ENCODE measurements at regions not wholly inside any gene's neighbourhood (a gene's known extent, or its start where the extent isn't known, plus 50 kb on each side); places are given as distances from the start of the nearest gene placed in this dataset.

DNA sequence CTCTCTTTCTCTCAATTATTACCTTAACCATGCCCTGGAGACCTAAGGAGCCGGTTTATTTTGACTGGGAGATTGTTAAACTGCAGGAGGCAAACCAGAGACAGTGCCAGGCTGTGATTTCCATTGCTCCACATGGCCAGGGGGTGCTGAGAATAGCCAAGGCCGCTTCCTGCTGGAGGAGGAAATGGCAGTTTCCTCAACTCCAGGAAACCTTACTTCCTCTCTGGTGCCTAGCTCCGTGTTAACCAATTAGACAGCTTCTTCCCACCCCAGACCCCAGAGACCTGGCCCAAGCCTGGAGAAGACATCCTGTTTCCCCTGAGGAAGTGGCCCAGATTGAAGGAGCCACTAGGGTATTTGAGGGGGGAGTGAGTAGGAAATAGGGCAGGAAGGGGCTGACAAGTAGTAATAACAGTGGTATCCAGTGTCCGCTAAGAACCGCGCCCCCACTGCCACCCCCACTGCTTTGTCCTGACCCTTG lies 161.2 kb downstream of the PLPP3 start:
- DNase-seq (ENCODE audit: low read depth in 2 of 3, low spot score in 2 of 3), result no peak

DNA sequence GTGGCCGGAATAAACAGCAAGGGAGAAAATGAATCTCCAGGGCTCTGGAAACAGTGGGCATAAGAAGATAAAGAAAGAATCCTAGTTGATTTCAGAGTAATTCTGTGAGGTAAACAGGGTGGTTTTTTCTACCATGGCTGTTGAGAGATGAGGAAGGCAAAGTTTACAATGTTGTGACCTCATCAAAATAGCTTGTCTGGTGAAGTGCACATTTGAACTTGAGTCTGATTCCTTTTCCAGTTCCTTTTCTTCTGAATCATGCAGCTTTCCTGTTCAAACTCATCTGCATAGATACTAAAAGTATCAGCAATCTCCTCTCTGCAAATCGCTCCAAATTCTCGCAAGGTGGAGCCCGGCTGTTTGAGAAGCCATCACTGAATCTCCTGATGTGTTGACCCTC lies 161.7 kb downstream of the PLPP3 start:
- no peak for DNase-seq (ENCODE audit: low read depth in 2 of 3, low spot score in 2 of 3)

DNA sequence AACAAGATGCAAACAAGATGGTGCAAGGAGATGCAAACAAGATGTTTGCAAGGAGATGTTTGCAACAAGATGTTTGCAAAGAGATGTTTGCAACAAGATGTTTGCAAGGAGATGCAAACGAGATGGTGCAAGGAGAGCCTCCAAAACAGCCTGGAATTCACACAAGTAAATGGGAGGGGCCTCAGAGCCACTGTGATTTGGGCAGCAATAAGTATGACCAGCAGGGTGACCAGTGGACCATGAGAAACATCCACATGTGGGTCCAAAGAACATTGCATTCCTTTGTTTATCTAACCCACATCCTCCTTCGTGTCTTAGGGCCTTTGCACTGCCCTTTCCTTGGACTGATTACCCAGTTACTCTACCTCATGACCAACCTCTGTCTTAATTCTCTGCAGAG lies 162.9 kb downstream of the PLPP3 start:
- no peak for DNase-seq (ENCODE audit: low read depth in 2 of 3, low spot score in 2 of 3)

DNA sequence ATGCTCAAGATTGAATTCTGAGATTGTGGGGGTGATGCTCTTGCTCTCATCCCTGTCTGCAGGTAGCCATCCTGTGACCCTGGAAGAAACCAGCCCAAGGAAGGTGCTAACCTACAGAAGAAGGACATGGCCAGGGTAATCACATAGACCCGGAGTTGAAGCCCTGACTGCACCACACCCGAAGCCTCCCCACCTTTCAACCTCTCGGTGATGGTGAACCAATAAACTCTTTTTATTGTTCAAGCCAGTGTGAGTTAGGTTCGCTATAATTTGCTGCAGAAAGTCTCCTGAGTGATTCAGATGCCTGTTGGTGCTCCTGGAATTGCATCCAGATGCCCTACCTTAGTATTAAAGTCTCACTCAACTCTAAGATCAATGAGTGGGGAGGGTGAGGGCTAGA lies 163.6 kb downstream of the PLPP3 start:
- DNase-seq (ENCODE audit: low read depth in 2 of 3, low spot score in 2 of 3), result no peak

DNA sequence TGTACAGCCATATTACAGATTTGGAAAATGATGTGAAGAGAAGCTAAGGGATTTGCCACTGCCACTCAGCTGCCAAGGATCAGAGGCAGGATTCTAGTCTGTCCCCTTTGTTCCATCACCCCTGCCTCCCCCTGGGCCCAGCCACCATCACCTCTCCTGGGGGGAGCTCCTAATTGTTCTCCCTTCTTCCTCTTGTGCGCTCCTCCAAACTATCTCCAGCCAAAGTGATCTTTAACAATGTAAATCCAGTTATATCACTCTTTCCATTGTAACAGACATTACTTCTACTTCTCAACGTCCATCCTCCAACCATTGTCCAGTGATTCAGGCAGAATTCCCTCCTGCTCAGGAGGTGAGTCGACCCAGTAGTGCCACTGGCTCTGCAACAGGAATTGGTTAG lies 164.1 kb downstream of the PLPP3 start:
- no peak for DNase-seq (ENCODE audit: low read depth in 2 of 3, low spot score in 2 of 3)

DNA sequence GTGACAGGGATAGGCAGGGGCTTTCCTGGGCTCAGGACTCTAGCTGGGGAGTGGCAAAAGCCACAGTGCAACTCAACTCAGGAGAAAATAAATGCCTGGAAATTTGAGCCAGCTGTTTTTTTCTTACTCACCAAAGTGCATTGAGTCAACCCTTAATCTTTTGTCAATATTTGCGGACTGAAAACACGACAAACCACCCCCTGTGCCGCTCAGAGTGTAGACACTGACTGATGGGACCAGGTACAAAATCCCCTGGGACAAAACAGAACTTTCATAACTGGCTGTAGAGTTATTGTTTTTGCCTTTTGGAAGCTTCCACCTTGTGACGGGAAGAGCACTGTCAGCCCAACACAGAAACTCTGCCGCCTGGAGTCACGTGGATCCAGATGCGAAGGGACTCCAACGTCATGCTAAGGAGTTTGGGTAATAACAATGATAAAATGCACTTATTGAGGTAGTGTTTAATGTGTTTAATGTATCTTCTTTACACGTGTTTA lies 164.6 kb downstream of the PLPP3 start:
- DNase-seq (ENCODE audit: low read depth in 2 of 3, low spot score in 2 of 3), result no peak

DNA sequence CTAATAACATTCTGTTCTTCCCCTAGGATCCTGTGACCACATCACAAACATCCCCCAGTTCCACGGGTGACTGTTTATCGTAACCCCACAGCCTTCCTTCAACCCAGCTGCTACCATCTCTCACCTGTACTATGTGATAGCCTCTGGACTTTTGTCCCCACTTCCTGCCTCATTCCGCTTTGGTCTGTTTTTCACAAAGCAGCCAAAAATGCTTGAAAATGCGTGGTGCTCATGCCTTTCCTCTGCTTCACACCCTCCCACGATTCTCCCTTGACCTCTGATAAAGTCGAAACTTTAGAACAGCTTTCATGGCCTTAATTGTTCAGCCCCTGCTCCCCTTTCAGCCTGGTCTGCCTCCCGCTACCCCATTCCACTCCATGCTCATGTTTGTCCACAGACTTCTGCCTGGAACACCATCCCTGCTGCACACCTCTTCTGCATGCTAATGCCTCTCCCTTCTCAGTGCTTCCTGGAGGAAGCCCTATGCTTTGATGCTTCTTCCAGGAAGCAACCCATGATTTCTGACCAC lies 165.6 kb downstream of the PLPP3 start:
- DNase-seq (ENCODE audit: low read depth in 2 of 3, low spot score in 2 of 3), result no peak

DNA sequence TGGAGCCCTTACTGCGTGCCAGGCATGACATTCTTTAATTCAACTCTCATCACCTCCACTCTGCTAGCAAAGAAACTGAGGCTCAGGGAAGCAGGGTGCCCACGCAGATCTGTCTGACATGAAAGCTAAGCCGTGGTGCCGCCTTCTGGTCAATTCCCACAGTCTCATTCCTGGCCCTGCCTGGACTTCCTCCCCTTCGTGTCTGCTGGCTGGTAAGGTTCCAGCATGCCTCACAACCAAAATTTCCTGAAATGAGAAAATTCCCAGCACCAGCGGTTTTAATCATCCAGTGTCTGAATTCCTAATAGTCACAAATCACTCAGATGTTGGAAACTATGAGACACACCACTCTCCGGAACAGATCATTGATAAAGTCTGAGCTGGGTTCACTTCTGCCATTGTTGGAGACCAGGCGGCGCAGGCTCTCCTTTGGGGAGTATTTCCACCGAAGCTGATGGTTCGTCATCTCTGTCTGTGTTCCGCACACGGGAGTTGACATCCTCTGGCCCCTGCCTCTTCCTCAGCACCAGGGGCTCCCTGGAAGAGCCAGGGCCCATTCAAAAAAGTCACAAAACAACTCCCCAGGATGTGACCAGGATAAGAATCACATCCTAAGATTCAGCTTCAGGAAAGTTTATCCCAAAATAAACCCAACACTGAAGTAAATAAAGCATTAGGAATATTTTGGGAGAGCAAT lies 167.7 kb downstream of the PLPP3 start:
- DNase-seq (ENCODE audit: low read depth in 2 of 3, low spot score in 2 of 3), result no peak

DNA sequence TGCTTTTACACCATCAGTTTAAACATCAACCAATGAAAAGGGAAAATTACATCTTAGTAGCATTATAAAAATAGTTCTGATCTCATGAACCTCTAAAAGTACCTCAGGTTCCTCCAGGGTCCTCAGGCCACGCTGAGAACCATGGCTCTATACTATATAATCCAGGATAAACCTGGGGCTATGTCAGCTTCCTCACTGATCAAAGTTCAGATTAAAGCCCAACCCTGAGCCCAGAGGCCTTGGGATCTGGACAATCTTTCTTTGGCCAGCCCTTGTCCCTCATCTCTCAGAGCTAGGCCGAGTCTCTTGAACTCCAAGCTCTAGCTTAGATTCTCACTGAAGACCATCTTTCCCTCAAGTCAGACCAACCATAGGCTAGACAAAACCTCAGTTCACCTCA lies 168.3 kb downstream of the PLPP3 start:
- DNase-seq (ENCODE audit: low read depth in 2 of 3, low spot score in 2 of 3), result no peak

DNA sequence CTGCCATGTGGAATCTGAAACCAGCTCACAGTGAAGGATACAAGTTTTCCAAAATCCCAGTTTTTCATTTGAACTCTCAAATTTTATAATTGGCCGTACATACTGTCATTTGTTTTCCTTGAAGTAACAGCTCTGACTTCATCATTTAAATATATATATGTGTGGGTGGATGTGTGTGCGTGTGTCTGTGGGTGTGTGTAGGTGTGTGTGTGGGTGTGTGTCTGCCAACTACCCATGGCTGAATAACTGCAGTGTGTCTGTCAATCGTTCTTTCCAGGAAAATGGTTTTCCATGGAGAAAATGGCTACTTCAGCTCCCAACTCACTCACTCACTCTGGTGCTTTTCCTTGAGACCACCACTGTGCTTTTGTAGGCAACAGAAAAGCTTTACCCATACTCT lies 169.0 kb downstream of the PLPP3 start:
- no peak for DNase-seq (ENCODE audit: low read depth in 2 of 3, low spot score in 2 of 3)

DNA sequence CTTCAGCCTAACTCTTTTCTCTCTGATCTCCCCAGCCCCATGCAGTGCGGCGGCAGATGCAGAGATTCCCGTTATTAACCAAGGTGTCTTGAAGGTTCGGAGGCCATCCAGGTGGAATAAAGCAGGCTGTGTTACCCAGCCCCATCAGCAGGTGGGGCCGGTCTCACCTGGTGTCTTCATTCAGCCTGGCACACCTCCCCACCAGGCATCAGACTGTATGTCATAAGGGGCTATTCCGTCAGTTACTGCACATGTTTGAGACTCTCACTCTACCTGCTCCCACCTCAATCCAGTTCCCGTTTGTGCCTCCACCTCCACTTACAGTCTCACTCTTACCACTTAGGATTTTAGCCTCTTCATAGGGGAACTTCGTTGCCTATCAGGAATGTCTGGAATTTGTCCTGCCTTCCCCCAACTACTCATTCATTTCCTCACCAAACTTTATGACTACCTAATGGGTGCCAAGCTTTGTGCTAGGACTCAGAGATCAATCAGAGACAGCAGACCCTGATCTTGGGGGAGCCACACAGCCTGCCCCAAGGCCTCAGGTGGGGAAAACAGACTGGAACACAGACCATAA lies 170.2 kb downstream of the PLPP3 start:
- DNase-seq (ENCODE audit: low read depth in 2 of 3, low spot score in 2 of 3), result peak in 1 of 3 donors; percentile 24

DNA sequence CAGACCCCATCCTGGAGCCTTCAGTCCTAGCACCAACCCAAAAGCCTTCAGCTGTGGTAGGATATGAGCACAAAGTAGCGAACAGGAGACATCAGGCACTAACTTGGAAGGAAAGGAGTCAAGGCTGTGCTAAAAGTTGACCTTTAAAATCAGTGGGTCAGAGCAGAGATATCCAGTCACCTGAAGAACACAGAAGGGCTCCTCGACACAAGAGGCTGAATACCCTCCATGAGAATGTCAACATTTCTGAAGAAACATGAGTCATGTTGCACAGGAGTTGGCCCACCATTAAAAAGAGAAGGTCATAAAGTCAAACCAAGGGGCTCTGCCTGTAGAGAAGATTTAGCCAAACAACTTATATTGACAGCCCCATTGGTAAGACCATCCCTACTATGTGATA lies 172.5 kb downstream of the PLPP3 start:
- DNase-seq (ENCODE audit: low read depth in 2 of 3, low spot score in 2 of 3), result no peak

DNA sequence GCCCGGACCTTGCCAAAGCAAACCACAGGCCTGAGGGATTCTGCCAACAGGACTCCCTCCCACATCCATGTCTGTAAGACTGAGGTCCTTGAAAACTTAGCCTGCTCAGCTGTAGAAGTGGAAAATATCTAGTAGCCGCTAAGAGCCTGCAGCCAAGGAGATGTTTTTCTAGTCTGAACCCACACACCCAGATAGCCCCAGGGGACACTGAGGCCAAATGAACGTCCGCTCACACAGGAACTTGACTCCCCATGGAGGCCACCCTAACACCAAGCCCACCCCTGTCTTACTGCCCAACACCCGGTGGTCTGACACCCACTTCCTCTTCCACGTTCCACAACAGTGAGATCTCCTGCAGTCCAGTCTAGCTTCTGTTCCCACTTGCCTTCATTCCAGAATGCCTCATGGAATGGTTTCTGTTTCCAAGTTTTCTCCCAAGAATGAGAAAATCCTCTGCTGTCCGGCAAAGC lies 174.8 kb downstream of the PLPP3 start:
- no peak for DNase-seq (ENCODE audit: low read depth in 2 of 3, low spot score in 2 of 3)

DNA sequence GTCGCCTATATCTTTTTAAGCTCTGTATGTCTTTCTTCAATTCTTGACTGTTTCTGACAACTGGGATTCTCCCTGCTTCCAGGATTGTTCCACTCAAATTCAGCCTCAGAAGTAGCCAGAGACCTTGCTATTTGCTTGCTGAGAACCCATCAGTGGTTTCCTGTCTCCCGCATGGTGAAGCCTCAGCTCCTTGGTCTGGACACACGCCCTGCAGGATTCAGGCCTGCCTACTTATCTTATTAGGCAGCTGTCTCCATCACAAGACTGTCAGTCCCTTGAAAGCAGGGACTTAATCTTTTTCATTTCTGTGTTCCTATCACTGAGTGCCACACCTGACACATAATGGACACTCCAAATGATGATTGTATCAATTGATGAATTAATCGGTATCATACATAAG lies 175.3 kb downstream of the PLPP3 start:
- DNase-seq (ENCODE audit: low read depth in 2 of 3, low spot score in 2 of 3), result no peak

DNA sequence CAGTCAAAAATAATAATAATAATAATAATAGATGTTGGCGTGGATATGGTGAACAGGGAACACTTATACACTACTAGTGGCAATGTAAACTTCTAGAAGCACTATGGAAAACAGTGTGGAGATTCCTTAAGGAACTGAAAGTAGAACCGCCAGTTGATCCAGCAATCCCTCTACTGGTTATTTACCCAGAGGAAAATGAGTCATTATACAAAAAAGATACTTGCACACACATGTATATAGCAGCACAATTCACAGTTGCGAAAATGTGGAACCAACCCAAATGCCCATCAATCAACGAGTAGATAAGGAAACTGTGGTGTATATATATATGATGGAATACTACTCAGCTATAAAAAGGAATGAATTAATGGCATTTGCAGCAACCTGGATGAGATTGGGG lies 176.0 kb downstream of the PLPP3 start:
- DNase-seq (ENCODE audit: low read depth in 2 of 3, low spot score in 2 of 3), result no peak

DNA sequence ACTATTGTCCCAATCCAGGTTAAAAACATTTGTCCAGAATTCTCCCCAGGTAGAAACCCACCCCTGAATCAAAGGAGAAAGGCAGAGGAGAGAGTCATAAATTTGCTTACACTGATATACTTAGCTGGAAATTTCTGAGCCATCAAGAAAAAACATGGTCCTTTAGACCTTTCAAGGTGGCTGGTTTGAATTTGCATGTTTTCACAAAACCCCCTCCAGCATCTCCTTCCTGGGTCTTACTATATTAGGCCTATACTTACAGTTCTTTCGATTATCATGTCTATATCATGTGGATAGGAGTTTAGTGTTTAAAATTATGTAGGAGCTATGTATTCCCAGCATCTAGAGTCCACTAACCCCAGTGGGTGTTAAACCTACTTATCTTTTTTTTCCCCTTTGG lies 178.2 kb downstream of the PLPP3 start:
- DNase-seq (ENCODE audit: low read depth in 2 of 3, low spot score in 2 of 3), result no peak

DNA sequence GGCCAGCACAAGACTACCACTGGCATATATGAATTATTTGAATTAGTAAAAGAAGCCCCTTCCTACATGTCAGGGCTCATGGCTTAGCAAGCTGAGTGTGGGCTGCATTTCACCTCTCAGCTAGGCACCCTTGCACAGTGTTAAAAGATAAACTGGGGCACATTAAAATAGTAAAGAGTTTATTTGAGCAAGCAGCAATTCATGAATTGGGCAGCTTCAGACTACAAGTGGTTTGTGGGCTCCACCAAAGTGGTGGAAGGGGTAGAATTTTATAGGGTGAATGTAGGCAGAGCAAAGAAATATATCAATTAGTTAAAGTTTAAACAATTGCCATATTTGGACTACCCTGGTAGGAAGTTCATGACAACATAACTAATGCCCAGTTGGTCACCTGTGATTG lies 178.8 kb downstream of the PLPP3 start:
- DNase-seq (ENCODE audit: low read depth in 2 of 3, low spot score in 2 of 3), result no peak

DNA sequence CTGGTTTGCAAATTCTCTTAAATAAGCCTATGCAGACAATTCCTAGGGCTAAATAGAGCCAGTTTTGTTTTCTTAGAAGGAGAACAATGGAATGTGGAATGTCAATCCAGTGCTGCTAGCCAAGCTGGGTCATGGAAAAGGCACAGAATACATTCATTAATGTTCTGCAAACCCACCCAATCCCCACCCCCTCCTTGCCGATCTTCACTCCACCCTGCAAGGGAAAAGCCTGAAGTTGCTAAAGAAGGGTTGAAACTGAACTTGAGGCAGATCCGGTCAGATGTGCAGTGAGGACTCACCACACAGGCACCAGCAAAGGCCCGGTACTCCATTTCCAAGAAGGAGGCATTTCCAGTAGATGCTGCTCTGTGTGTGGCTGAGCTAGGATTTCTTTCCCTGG lies 179.6 kb downstream of the PLPP3 start:
- DNase-seq (ENCODE audit: low read depth in 2 of 3, low spot score in 2 of 3), result no peak

DNA sequence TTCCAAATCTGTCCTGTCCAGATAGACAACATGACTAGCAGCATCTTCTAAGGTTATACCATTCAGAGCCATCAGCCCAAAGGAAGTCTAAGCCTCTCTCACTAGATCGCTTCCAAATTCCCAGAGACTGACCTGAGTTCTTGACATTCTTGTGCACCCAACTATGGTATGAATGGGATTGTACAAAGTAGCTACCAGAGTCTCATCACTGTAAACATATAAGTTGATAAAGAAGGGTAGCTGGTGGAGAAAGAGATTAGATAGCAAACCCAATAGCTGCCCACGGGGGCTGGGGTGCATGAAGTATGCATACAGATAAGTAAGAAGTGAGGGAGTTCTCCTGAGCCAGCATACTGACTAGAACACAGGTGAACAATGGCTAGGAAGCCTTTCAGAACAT lies 180.0 kb downstream of the PLPP3 start:
- no peak for DNase-seq (ENCODE audit: low read depth in 2 of 3, low spot score in 2 of 3)

DNA sequence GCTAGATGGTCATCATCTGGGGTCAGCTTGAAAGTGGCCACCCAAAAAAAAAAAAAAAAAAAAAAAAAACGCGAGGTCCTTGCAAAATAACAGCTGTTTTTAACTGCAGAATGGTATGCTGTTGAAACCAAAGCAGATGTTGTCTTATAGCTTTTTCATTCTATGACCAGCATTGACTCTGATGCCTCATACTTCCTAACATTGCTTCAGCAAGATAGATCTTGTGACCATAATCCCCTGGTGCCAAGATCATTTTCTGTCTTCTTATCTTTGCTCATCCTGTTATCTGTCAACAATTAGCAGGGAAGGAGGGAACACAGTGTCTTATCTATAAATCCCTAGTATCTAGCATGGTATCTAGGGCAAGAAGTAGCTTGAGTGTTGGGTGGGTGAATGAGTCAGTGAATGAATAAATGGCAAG lies 181.5 kb downstream of the PLPP3 start:
- no peak for DNase-seq (ENCODE audit: low read depth in 2 of 3, low spot score in 2 of 3)

DNA sequence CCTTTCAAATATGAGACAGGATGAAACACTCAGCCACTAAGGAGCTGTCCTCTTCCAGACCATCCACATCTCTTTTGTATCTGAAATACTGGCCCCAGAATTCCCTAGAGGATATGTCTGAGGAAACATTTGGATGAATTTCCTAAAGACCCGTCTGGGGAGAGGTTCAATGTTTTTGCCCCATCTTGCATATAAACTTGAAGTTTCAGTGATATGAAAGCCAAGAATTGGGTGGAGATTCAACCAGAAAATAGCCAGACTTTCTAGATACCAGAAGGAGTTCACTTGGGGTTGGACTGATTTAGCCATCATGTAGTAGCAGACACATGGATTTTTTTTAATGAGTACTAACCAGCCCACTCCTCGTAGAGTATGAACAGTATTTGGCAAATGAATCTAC lies 182.0 kb downstream of the PLPP3 start:
- no peak for DNase-seq (ENCODE audit: low read depth in 2 of 3, low spot score in 2 of 3)

DNA sequence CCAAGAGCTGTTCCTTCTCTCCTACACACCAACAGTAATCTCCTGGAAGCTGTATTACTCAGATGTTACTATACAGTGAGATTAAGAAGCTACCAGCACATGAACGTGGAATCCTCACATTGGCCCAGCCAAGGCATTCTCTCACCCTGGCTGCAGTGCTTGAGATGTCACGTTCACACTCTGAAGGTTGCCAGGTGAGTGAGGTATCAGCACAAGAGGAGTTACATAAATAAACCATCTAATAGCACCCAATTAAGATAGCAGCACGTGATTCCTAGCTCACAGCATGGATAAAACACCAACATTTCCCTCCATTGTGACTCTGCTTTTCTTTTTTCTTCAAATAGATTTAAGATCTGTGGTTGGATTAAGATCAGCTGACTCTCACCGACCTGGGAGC lies 182.8 kb downstream of the PLPP3 start:
- no peak for DNase-seq (ENCODE audit: low read depth in 2 of 3, low spot score in 2 of 3)
